ENCODE measurements at regions not wholly inside any gene's neighbourhood (a gene's known extent, or its start where the extent isn't known, plus 50 kb on each side); places are given as distances from the start of the nearest gene placed in this dataset.

DNA sequence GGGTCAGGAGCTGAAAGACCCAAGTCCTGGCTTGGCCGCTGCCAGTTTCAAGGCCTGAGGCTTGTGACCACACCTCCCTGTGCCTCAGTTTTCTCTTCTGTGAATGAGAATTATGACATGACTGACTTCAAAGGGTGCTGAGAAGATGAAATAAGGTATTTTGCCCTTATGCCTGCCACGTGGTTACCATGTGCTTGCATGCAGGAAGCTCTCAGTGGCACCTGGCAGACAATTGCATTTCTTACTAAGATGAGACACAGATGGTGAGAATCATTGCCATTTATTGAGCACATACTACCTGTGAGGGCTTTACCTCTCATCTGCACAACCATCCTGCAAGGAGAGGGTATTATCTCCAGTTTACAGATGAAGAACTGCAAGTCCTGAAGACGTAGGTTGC lies 69.8 kb downstream of the MRM1 start:
- TF ChIP-seq, protein P1, sequence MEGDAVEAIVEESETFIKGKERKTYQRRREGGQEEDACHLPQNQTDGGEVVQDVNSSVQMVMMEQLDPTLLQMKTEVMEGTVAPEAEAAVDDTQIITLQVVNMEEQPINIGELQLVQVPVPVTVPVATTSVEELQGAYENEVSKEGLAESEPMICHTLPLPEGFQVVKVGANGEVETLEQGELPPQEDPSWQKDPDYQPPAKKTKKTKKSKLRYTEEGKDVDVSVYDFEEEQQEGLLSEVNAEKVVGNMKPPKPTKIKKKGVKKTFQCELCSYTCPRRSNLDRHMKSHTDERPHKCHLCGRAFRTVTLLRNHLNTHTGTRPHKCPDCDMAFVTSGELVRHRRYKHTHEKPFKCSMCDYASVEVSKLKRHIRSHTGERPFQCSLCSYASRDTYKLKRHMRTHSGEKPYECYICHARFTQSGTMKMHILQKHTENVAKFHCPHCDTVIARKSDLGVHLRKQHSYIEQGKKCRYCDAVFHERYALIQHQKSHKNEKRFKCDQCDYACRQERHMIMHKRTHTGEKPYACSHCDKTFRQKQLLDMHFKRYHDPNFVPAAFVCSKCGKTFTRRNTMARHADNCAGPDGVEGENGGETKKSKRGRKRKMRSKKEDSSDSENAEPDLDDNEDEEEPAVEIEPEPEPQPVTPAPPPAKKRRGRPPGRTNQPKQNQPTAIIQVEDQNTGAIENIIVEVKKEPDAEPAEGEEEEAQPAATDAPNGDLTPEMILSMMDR (IDR thresholded peaks at IDR 0.05), result no peak
- no peak for TF ChIP-seq POLR2AphosphoS5 (IDR thresholded peaks at IDR 0.05)

Measured in suprapubic skin (tissue), 3 donors.